DMS79 treated with DMSO at 0.1 percent for 48 hours (cell line): ENCODE measurements at regions not wholly inside any gene's neighbourhood (a gene's known extent, or its start where the extent isn't known, plus 50 kb on each side); places are given as distances from the start of the nearest gene placed in this dataset.
"Not testable (repeated sequence)": the region's sequence is repeated elsewhere in the genome, so short reads cannot be mapped to it uniquely, and the experiment has no call there.

Source experiments
- DNase-seq: peaks from one replicate; lab custom pipeline; 2025; lab: John Stamatoyannopoulos, UW

DNA sequence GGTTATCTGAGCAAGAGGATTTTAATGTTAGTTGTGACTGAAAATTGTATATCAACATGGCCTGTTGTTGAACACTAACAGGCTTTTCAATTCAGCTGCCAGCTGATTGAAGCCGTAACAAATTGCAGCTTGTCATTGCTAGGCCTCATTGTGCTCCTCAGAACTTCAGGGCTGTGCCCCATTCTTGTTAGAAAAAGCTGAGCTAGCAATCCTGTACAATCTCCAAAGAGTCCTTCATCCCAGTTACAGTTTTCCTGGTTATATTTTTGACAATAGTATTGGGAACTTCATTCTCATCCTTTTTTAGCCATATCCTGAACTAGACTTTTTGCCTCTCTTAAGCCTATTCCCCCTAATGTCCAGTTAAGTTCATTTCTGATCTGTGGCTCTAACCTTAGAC is 564.1 kb upstream of the ATXN7L3B start:
- DNase-seq, result no peak

DNA sequence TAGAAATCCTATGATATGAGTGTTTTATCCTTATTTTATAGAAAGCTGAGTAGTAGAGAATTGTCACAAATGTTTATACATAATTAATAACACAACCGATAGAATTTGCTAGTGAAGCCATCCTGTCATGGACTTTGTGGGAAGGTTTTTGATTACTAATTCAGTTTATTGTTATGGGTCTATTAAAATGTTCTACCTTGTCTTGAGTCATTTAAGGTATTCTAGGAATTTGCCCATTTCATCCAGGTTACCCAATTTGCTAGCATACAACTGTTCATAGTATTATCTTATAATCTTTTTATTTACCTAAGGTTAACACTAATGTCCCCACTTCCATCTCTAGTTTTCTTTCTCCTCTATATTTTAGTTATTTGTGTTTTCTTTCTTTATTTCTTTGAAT is 553.1 kb upstream of the ATXN7L3B start:
- no peak for DNase-seq

GRCh38 chr12:73991138-73991537 is 546.5 kb upstream of the ATXN7L3B start:
- DNase-seq, result no peak

- no peak for DNase-seq
Observed at GRCh38 chr12:73998894-73999293, 538.7 kb upstream of the ATXN7L3B start.

GRCh38 chr12:74015118-74015517 is 522.5 kb upstream of the ATXN7L3B start:
- DNase-seq, result no peak

DNA sequence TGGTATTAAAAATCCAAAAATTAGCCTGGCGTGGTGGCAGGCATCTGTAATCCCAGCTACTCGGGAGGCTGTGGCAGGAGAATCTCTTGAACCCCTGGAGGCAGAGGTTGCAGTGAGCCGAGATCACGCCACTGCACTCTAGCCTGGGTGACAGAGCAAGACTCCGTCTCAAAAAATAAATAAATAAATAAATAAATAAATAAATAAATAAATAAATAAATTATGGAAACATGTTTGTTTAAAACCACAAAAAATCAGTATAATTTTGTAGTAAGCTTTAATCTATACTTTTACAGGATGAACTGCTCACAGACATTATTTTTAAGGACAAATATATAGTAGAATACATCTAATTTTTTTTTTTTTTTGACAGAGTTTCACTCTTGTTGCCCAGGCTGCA is 521.3 kb upstream of the ATXN7L3B start:
- not testable (repeated sequence) for DNase-seq

GRCh38 chr12:74018849-74019248 is 518.8 kb upstream of the ATXN7L3B start:
- no peak for DNase-seq

GRCh38 chr12:74021937-74022336 is 515.7 kb upstream of the ATXN7L3B start:
- DNase-seq, result no peak

- no peak for DNase-seq
Observed at GRCh38 chr12:74031045-74031444, 506.6 kb upstream of the ATXN7L3B start.

GRCh38 chr12:74033531-74033930 is 504.1 kb upstream of the ATXN7L3B start:
- DNase-seq, result no peak

DNA sequence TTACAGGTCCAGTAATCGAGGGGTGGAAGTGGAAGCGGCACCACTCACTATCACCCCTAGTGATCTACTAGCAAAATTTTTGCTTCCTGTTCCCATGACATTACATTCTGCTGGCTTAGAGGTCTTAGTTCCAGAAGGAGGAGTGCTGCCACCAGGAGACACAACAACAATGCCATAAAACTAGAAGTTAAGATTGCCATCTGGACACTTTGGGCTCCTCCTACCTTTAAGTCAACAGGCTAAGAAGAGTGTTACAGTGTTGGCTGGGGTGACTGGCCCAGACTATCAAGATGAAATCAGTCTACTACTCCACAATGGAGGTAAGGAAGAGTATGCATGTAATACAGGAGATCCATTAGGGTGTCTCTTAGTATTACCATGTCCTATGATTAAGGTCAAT is 498.5 kb upstream of the ATXN7L3B start:
- DNase-seq, result not testable (repeated sequence)

- no peak for DNase-seq
Observed at GRCh38 chr12:74043343-74043742, 494.3 kb upstream of the ATXN7L3B start.

GRCh38 chr12:74049348-74049747 is 488.3 kb upstream of the ATXN7L3B start:
- no peak for DNase-seq

- no peak for DNase-seq
Observed at GRCh38 chr12:74051848-74052247, 485.8 kb upstream of the ATXN7L3B start.

- DNase-seq, result no peak
Observed at GRCh38 chr12:74066476-74066875, 471.2 kb upstream of the ATXN7L3B start.

GRCh38 chr12:74071182-74071581 is 466.5 kb upstream of the ATXN7L3B start:
- no peak for DNase-seq

DNA sequence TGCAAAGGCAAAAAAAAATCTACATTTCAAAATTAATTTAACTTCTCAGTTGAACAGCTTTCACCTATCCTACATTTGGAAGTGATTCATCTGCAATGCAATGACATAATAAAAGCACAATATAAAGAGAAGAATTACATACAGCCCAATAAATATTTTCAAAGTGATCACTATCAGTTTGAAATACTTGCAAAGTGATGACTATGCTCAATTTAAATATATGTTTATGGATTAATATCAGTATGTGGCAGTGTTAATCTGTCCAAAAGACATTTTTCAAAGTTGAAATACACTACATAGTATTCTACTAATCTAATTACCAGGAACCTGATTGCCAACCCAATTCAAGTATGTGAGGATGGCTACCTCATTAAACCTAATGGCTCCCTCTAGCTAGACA is 460.7 kb upstream of the ATXN7L3B start:
- DNase-seq, result no peak

DNA sequence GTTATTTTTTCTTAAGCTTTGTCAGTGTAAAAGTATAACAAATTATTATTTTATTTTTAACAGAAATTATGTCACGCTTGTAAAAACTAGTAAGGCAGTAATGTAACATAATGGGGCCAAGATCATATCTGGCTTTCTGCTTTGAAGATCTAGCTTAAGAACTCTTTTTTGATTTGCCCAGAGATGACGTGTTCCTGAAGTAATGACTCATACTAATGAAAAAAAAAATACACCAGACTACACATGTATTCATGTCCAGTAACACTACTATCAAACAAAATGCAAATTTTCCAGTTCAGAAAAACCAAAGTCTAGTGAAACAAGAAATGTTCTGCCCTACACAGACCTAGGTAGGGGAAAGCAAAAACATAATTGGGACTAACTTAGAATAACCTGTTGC is 432.2 kb upstream of the ATXN7L3B start:
- DNase-seq, result no peak

- DNase-seq, result no peak
Observed at GRCh38 chr12:74108729-74109128, 428.9 kb upstream of the ATXN7L3B start.

DNA sequence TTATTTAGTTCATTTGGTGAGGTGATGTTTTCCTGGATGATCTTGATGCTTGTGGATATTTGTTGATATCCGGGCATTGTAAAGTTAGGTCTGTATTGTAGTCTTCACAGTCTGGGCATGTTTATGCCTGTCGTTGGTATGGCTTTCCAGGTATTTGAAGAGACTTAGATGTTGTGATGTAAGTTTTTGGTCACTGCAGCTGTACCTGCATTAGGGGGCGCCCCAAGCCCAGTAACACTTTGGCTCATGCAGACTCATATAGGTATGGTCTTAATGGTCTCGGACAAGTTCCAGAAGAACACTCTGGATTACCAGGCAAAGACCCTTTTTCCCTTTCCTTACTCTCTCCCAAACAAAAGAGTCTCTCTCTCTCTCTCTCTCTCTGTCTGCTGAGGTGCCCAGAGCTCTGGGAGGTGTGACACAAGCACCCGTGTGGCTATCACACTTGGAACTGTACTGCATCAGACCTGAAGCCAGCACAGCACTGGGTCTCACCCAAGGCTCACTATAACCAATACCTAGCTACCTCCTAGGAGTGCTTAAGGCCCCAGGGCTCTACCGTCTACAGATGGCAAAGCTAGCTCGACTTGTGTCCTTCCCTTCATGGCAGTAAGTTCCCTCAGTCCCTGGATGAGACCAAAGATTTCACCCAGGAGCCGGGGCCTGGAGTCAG is 425.8 kb upstream of the ATXN7L3B start:
- DNase-seq, result no peak

- DNase-seq, result no peak
Observed at GRCh38 chr12:74119811-74120362, 417.7 kb upstream of the ATXN7L3B start.

GRCh38 chr12:74120644-74121043 is 417.0 kb upstream of the ATXN7L3B start:
- DNase-seq, result no peak

GRCh38 chr12:74129702-74130101 is 407.9 kb upstream of the ATXN7L3B start:
- no peak for DNase-seq

DNA sequence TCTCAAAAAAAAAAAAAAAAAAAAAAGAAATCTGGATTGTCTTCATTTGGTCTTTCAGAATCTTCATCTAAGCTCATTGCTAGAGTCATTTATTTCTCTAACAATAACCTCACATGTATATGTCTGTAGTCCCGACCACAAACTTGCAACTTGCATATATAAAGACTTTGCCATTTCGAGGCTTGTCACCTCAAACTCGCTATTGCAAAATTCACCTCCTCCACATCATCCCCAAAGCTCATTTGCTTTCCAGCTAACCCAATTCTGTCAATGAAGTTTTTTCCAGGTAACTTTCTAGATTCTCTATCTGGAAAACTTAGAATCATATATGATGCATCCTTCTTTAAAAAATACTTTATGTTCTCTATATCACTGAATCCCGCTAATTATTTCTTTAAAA is 393.2 kb upstream of the ATXN7L3B start:
- DNase-seq, result no peak
